Upper lobe of right lung (tissue), 1 donor: ENCODE measurements at regions not wholly inside any gene's neighbourhood (a gene's known extent, or its start where the extent isn't known, plus 50 kb on each side); places are given as distances from the start of the nearest gene placed in this dataset.

ENCODE experiments used
- ATAC-seq: fragments of 200-7000 bp; cut with Tn5 transposase; one replicate; pipeline ENCODE4 v1.9.1; 2020; ENCODE audit warnings: mild to moderate bottlenecking, moderate library complexity
- DNase-seq: peaks from one replicate; pipeline ENCODE4 v3.0.0-alpha.2; 2020
- H3K27ac ChIP-seq: fragments of 200-600 bp; one replicate; pipeline ENCODE4 v1.8.0; 2022
- H3K27me3 ChIP-seq: fragments of 200-600 bp; one replicate; pipeline ENCODE4 v1.8.0; 2022; ENCODE audit warnings: mild to moderate bottlenecking
- H3K36me3 ChIP-seq: fragments of 200-600 bp; one replicate; pipeline ENCODE4 v1.8.0; 2022
- H3K4me1 ChIP-seq: fragments of 200-600 bp; one replicate; pipeline ENCODE4 v1.8.0; 2022
- H3K4me3 ChIP-seq: fragments of 200-600 bp; one replicate; pipeline ENCODE4 v1.8.0; 2022; ENCODE audit warnings: mild to moderate bottlenecking
- H3K9me3 ChIP-seq: fragments of 200-600 bp; one replicate; pipeline ENCODE4 v1.8.0; 2022
- CTCF ChIP-seq: fragments of 200-600 bp; IDR thresholded peaks from one replicate; pipeline ENCODE4 v1.8.0; 2022; ENCODE audit warnings: antibody characterized with exemption
- intact Hi-C: fragments of 100-400 bp; cut with DNase I; formaldehyde crosslinking; loops from one replicate; pipeline ENCODE4 v1.11.0; 2022
- donor health status: DM: no; HTN: yes; CAD: no; lungs with severe emphysema.

- Histone ChIP-seq H3K9me3 (no peaks in the 10 kb centered on the region), H3K36me3 (no peaks in the 10 kb centered on the region), H3K4me3 (no peak overlapping the region), H3K27ac (no peak overlapping the region), H3K27me3 (no peaks in the 10 kb centered on the region), H3K4me1 (no peaks in the 10 kb centered on the region)
- intact Hi-C loops = no loop called here
- ATAC-seq = no peak
- TF ChIP-seq CTCF = no peak
- DNase-seq = no peak
Measured at GRCh38 chr2:122108186-122108585, 352.7 kb downstream of the TSN start.

GRCh38 chr2:122112216-122113005 lies 357.0 kb downstream of the TSN start:
- intact Hi-C loops = no loop called here
- no peak for TF ChIP-seq CTCF
- Histone ChIP-seq H3K27me3 (no peaks in the 10 kb centered on the region), H3K4me1 (no peaks in the 10 kb centered on the region), H3K9me3 (no peaks in the 10 kb centered on the region), H3K4me3 (no peak overlapping the region), H3K27ac (no peak overlapping the region), H3K36me3 (no peaks in the 10 kb centered on the region)
- DNase-seq (no peak), ATAC-seq (no peak)

GRCh38 chr2:122114421-122114820 lies 359.0 kb downstream of the TSN start:
- no peaks in the 10 kb centered on the region for H3K9me3 ChIP-seq
- ATAC-seq = no peak
- no peaks in the 10 kb centered on the region for H3K36me3 ChIP-seq
- H3K4me3 ChIP-seq = no peak overlapping the region
- H3K4me1 ChIP-seq = no peaks in the 10 kb centered on the region
- DNase-seq = no peak
- H3K27me3 ChIP-seq = no peaks in the 10 kb centered on the region
- no peak overlapping the region for H3K27ac ChIP-seq
- intact Hi-C loops = no loop called here
- TF ChIP-seq CTCF = no peak

- no peak for DNase-seq
- no peak overlapping the region for H3K4me3 ChIP-seq
- no peak for ATAC-seq
- no peak overlapping the region for H3K27ac ChIP-seq
- H3K9me3 ChIP-seq = no peaks in the 10 kb centered on the region
- no peaks in the 10 kb centered on the region for H3K36me3 ChIP-seq
- no peaks in the 10 kb centered on the region for H3K27me3 ChIP-seq
- no peaks in the 10 kb centered on the region for H3K4me1 ChIP-seq
- intact Hi-C loops = no loop called here
- TF ChIP-seq CTCF = no peak
Measured at GRCh38 chr2:122117371-122117770, 361.9 kb downstream of the TSN start.

GRCh38 chr2:122129399-122129798 lies 373.9 kb downstream of the TSN start:
- H3K27ac ChIP-seq = no peak overlapping the region
- H3K36me3 ChIP-seq = no peaks in the 10 kb centered on the region
- no peak for DNase-seq
- intact Hi-C loops = no loop called here
- peaks cover 19% of the 10 kb centered on the region for H3K9me3 ChIP-seq
- no peak overlapping the region for H3K4me3 ChIP-seq
- TF ChIP-seq CTCF = no peak
- no peaks in the 10 kb centered on the region for H3K27me3 ChIP-seq
- no peaks in the 10 kb centered on the region for H3K4me1 ChIP-seq
- ATAC-seq = no peak
